ENCODE measurements at regions not wholly inside any gene's neighbourhood (a gene's known extent, or its start where the extent isn't known, plus 50 kb on each side); places are given as distances from the start of the nearest gene placed in this dataset.

DNA sequence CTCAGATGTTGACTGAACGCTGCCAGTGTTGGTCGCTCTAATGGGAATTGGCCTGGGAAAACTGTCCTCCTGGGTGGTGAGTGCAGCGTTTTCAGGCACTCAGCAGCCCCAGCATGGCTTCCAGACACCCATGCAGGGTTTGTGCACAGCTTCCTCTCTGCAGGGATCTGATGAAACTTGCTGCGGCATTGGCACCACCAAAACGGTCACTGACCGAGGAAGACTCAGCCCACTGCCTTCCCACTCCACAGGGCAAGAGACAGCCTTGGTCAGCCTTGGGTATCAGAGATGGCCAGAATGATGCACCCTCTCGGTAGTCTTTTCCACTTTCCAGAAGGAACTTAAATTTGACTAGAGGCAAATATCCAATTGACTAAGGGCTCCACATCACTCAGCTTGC, 398.9 kb downstream of the IRS2 start:
- no peak for TF ChIP-seq POLR2A (IDR thresholded peaks at IDR 0.05)
- no peak for TF ChIP-seq EP300 (IDR thresholded peaks at IDR 0.05)
- TF ChIP-seq CTCF (IDR thresholded peaks at IDR 0.05), result no peak
- TF ChIP-seq POLR2AphosphoS5 (IDR thresholded peaks at IDR 0.05), result no peak

Measured in gastroesophageal sphincter (tissue), 3 donors.